GM21528 (cell line): ENCODE measurements at regions not wholly inside any gene's neighbourhood (a gene's known extent, or its start where the extent isn't known, plus 50 kb on each side); places are given as distances from the start of the nearest gene placed in this dataset.
"Not testable (repeated sequence)": the region's sequence is repeated elsewhere in the genome, so short reads cannot be mapped to it uniquely, and the experiment has no call there.

ENCODE experiments used
- ATAC-seq: cut with Tn5 transposase; IDR thresholded peaks from one replicate; pipeline ENCODE4 v1.9.1; 2021; ENCODE audit warnings: mild to moderate bottlenecking, moderate library complexity; ENCODE audit not compliant: unreplicated experiment, low FRiP score

- no peak for ATAC-seq
These were observed 129.7 kb downstream of the PLCE1 start for GRCh38 chr10:94123258-94123995.

GRCh38 chr10:94124147-94124546, 130.4 kb downstream of the PLCE1 start:
- ATAC-seq = not testable (repeated sequence)

- ATAC-seq = not testable (repeated sequence)
These were observed 131.5 kb downstream of the PLCE1 start for GRCh38 chr10:94125268-94125667.

- no peak for ATAC-seq
These were observed 132.1 kb downstream of the PLCE1 start for GRCh38 chr10:94125856-94126255.

- ATAC-seq = no peak
These were observed 135.8 kb downstream of the PLCE1 start for GRCh38 chr10:94129393-94130130.

- ATAC-seq = no peak
These were observed 138.2 kb downstream of the PLCE1 start for GRCh38 chr10:94131885-94132284.

- no peak for ATAC-seq
These were observed 139.5 kb downstream of the PLCE1 start for GRCh38 chr10:94133239-94133638.

- ATAC-seq = no peak
These were observed 144.0 kb downstream of the PLCE1 start for GRCh38 chr10:94137747-94138146.

GRCh38 chr10:94138391-94138790, 144.7 kb downstream of the PLCE1 start:
- no peak for ATAC-seq

- no peak for ATAC-seq
These were observed 149.5 kb downstream of the PLCE1 start for GRCh38 chr10:94143261-94143660.

GRCh38 chr10:94146313-94146712, 152.6 kb downstream of the PLCE1 start:
- ATAC-seq = no peak

GRCh38 chr10:94146746-94147145, 153.0 kb downstream of the PLCE1 start:
- ATAC-seq = no peak

- ATAC-seq = no peak
These were observed 156.0 kb downstream of the PLCE1 start for GRCh38 chr10:94149702-94150101.

- ATAC-seq = no peak
These were observed 156.9 kb downstream of the PLCE1 start for GRCh38 chr10:94150541-94151184.

- no peak for ATAC-seq
These were observed 162.1 kb downstream of the PLCE1 start for GRCh38 chr10:94155722-94156271.

- no peak for ATAC-seq
These were observed 162.7 kb downstream of the PLCE1 start for GRCh38 chr10:94156453-94156852.

- ATAC-seq = not testable (repeated sequence)
These were observed 171.5 kb downstream of the PLCE1 start for GRCh38 chr10:94165158-94165611.

- ATAC-seq = no peak
These were observed 178.6 kb downstream of the PLCE1 start for GRCh38 chr10:94172332-94172731.

- no peak for ATAC-seq
These were observed 179.9 kb downstream of the PLCE1 start for GRCh38 chr10:94173594-94173993.

GRCh38 chr10:94174838-94175237, 181.1 kb downstream of the PLCE1 start:
- ATAC-seq = no peak
